SHP77 treated with DMSO at 0.1 percent for 48 hours (cell line): ENCODE measurements at regions not wholly inside any gene's neighbourhood (a gene's known extent, or its start where the extent isn't known, plus 50 kb on each side); places are given as distances from the start of the nearest gene placed in this dataset.
"Not testable (repeated sequence)": the region's sequence is repeated elsewhere in the genome, so short reads cannot be mapped to it uniquely, and the experiment has no call there.

ENCODE experiments used
- DNase-seq: peaks from one replicate; lab custom pipeline; 2025; lab: John Stamatoyannopoulos, UW

DNA sequence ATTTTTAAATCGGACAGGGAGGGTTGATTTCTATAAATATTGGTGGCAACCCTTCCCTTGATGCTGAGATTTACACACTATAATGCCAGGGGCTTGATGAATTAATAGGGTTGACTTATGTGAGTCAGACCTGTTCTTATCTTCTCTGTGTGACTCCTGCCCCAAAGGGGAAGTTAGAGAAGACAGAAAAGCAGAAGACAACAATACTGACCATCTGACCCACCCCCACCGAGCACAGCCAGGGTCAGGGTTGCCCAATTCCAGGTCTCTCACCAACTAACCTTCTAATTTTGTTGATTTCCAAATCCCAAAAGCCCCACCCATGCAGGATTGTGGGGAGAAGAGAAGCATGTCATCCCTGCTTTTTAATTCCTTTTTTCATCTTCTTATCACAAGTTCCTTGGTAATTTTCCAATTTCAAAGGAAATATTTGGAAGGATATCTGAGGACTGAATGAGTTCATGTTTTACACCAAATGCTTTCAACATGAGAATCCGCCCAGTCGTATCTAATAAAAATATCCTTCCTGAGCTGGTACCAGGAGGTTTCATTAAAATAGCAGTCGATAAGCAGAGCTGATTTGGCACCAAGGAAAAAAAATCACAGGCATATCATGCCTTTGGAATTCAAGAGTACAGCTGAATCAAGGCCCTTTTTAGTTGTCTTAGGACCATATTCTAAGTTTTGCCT lies 603.4 kb upstream of the CDH11 start:
- no peak for DNase-seq

DNA sequence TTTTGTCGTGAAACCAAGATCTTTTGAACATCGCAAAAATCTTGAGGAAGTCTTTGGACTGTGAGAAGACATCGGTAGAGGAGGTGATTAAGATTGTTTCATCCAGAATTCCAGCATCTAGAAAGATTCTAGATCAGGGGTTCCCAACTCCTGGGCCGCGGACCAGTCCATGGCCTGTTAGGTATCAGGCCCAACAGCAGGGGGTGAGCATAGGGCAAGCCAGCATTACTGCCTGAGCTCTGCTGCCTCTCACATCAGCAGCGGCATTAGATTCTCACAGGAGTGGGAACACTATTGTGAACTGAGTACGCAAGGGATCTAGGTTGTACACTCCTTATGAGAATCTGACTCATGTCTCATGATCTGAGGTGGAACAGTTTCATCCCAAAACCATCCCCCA lies 600.6 kb upstream of the CDH11 start:
- DNase-seq: no peak

DNA sequence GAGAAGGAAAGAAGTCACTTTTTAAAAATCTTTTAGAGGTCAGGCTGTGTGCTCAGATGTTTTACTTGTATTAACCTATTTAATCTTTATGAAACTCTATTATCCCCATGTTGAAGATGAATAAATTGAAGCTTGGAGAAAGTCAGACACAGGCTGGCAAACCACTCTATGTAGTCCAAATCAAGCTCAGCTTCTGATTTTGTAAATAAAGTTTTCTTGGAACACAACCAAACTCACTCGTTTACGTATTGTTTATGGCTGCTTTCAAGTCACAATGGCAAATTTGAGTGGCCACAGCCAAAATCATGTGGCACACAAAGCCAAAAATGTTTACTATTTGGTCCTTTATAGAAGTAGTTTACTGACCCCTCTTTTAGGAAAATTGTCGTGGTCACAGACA lies 596.0 kb upstream of the CDH11 start:
- DNase-seq: no peak

DNA sequence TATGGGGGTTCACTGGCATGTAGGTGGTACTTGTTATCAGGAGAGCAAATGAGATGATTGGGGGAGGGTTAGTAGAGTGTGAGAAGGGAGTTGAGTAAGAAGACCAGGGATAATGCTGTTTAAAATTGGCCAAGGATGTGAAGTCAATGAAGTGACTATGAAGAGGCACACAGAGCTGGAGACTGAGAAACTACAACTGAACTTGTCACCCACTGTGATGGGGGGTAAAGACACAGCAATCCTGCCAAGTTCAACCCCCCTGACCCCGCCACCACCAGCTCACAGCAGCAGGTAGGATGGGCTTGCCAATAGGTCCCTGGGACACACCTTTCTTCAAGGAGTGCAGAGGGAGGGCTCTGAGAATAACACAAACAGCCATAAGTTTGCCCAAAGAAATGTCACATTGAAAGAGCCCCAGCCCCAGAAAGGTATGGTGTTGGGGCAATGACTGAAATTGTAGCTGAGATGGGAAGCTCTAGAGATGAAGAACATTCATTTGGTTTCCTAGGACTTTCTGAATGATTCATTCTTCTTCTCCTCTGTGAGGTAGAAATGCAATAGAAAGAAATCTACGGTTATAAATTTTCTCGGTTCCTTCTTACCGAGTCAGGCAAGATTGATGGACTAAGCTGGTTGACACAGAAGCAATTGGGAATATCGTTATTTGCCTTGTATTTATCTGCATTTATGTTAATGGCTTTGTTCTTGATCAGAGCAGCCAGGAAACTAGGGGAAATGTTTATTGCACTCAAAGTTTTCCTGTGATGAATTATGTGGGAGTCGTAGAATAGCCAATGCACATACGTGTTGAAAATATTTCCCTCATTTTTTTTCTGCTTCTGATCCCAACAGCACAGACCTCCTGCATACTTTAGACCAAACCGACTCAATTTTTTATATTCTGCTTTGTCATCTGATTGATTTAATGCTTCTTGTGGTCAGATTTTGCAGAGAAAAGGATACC lies 595.2 kb upstream of the CDH11 start:
- DNase-seq: no peak

DNA sequence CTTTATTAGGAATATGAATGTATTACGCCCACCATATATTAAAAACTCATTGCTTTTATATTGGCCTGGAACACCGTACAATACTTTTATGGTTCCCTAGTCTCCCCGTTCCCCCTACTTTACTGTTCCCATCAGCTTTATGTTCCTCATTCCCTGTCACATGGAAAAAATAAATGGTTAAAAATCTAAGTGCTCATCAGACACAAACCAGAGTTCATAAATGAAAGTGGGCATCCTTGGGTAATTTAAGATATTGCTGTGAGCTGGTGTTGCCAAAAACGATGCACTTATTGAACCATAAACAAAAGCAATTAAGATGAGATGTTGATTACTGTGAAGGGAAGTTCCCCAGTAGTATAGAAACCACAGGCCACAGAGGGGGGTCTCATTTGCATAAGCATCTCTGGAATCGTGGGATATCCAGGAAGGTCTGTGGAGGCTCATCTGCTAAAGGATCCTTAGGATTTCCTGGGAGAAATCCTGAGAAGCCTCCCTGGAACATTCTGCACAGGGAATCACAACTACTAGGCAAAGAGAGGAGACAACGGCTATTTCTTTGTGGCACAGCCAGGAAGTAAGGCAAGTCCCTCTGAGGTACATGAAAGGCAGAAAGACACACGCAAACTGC lies 591.4 kb upstream of the CDH11 start:
- no peak for DNase-seq

DNA sequence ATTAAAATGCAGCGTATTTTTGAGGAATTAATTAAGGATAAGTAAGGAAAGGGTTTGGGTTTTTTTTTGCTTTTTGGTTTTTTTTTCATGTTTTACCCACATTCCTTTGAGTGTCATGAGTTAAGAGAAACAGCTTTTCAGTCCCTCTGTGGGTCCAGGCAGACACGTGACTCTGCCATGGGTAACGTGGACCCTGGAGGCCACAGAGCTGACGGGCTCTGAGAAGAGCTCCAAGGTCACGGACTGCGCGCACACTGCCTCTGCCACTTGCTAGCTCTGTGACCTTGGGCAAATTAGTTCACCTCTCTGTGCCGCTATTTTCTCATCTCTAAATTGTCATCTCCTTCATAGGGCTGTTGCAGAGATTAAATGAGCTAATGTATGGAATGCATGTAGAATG lies 588.2 kb upstream of the CDH11 start:
- no peak for DNase-seq

DNA sequence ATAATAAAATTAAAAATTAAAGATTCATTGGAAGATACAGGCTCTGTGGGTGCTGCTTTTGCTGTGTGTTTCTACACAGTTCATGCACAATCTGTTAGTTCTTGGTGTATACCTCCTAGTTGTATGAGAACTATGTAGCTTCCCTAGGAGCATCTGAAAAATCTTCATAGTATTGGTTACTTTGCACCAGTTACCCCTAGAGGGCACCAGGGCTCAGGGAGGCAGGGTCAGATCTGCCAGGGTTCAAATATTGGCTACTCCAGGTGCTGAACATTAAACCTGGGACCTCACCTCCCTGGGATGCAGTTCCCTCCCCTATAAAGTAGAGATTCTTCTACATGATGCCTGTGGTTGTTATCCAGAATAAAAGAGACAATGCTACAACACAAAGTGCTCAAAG lies 583.0 kb upstream of the CDH11 start:
- DNase-seq: no peak

DNA sequence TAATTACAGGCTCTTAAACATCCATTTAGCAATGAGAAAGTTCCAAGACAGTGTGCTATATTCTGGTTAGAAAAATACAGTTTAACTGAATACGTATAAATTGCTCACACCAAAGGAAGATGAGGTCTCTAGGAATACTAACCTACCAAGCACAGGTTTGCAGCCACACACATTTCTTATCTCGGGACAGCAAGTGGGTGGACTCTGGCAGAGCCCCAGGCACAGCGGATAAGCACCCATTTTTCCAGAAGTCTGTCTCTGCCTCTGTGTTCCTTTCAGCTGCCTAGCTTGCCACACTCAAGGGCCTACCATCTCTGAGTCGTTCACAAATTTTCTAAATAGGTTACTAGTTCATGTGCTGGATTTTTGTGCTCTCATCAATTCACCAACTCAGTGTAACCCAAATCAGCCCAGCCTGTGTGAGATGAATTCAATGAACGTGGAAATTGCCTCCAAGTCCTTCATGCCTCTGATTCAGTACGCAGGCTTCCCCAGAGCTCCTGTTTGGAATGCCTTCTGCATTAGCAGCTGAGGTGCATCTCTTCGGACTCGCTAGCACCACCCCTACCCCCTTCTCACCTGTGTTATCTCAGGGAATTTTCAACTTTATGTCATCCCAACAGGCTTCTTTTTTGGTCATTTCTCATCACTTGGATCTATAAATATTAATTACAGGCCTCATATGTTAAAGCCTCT lies 581.0 kb upstream of the CDH11 start:
- no peak for DNase-seq

DNA sequence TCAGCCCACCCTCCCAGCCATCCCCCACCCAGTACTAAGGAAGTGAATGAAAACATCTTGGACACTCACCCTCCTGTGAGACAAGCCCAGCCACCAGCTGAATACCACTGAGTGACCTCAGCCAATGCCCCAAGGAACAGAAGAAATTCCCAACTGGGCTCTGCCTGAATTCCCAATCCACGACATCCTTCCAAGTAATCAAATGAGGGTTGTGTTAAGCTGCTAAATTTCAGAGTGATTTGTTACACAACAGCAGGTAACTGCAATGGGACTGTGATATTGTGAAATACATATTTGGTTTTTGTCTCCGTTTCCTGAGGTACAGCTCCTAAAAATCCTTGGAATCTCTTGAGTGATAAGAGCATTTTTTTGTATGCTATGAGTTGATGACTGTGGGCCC lies 578.7 kb upstream of the CDH11 start:
- no peak for DNase-seq

DNA sequence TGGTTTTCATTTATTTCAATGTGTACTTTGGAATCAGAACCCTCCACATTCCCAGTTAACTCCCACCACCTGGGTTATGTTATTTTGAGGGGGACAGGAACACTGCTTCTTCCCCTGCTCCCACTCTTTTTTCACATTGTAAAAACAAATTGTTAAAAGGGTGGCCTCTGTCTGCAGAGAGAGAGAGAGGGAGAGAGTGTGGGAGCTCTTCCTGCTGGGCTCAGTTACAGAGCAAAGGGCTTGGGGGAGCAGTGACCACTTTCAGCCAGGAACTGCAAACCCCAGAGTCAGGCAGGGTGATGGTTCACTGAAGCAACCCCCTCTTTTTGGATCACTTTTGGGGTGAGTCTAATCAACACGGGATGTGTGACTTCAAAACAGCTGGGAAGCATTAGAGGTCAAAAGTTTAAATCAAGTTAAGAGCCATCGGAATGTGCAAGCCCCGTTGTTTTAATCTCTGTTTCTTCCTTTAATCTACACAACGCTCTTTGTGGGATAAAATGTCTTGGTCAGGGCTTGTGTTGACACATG lies 577.0 kb upstream of the CDH11 start:
- no peak for DNase-seq

DNA sequence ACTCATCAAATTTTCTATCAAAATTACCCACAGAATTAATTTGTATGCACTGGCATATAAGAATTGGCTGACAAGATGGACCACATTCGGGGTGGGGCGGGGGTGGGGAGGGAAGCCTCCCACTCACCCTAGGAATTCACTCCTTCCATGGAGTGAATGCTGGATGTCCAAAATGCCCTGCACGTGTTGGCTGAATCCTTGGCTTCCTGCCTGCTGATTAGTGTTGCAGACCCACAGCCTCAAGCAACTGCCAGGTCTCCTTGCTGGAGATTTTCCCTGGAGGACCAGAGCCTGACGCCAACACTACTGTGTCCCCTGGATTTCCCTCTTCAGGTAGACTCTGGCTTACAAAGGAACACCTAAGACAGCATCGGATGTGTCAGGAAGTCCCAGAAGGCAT lies 575.7 kb upstream of the CDH11 start:
- DNase-seq: no peak

DNA sequence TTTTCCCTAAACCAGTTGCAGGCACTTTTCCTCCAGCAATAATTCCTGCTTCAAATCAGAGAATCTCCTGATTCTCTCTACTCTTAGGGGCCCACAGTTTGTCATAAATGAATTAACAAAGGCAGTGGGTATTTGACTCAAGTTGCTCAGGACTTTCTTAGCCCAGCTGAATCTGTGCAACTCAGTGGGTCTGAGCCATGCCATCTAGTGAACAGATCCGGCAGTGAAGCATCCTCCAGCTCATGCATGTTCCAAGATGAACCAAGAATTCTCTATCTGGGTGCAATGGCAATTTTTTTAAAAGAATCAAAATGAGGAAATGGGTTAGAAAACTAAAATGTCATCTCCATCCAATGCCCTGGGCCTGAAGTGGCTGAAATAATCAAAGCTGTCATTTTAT lies 575.2 kb upstream of the CDH11 start:
- no peak for DNase-seq

DNA sequence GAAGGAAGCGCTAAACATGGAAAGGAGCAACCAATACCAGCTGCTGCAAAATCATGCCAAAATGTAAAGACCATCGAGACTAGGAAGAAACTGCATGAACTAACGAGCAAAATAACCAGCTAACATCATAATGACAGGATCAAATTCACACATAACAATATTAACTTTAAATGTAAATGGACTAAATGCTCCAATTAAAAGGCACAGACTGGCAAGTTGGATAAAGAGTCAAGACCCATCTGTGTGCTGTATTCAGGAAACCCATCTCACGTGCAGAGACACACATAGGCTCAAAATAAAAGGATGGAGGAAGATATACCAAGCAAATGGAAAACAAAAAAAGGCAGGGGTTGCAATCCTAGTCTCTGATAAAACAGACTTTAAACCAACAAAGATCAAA lies 570.0 kb upstream of the CDH11 start:
- DNase-seq: not testable (repeated sequence)

DNA sequence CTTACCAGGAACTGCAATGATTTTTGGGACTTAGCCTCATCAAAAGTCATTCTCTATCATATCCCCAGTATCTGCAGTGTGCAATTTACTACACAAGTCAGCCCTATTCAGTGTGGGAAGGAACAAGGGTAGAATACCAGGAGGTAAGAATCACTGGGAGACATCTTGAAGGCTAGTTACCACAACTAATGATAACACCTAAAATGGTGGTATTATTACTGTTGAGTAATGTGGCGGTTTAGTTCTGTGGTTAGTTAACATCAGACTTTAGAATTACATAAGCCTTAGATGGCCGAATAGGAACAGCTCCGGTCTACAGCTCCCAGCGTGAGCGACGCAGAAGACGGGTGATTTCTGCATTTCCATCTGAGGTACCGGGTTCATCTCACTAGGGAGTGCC lies 567.9 kb upstream of the CDH11 start:
- DNase-seq: no peak

DNA sequence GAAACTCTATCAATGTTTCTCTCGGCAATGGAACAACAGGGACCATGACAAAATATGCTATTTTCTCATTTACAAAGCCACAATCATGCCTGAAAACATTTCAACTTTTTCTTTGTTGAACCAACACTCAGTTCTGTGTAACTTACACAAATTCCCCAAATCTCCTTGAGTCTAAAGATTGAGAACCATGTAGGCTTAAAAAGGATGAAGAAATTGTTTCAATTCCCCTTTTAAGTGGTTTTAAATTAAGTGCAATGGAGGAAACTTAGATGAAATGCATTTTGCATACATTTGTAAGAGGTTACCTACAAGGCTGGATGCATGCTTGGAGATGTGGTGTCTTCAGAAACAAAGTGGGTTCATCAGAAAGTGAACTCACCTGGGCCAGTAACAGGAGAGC lies 566.4 kb upstream of the CDH11 start:
- no peak for DNase-seq

DNA sequence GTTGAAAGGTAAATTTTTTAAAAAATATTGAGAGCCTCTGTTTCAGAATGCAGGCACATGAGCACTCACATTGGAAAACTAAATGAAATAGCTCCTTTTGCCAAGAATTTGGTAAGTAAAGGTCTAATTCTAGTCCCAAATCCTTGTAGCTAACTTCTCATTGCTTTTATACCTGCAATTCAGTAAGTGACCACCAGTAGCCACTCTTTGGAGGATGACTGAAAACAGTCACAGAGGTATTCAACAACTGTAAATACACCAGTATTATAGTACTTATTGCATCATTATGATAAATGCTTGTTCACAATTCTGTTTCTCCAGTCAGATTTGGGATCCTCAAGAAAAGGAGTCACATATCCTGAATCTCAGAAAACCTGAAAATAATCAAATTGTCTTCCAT lies 562.4 kb upstream of the CDH11 start:
- no peak for DNase-seq

DNA sequence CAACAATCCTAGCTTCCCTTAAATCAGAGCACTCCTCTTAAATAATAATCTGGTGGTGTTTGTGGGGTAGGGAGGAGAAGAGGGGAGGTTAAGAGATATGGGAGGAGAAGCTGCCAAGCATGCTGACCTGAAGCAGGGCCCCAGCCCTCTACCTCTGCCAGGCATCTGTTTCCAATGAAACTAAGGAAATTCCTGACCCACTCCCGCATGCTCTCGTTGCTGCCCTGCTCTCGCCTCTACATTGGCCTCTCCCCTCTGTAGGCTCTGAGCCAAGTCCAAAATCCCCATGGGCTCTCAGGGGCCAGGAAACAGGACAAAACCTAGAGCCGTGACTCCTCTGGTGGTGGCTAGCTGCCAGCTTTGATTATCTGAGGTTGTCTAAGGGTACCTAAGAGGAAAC lies 559.5 kb upstream of the CDH11 start:
- DNase-seq: no peak

DNA sequence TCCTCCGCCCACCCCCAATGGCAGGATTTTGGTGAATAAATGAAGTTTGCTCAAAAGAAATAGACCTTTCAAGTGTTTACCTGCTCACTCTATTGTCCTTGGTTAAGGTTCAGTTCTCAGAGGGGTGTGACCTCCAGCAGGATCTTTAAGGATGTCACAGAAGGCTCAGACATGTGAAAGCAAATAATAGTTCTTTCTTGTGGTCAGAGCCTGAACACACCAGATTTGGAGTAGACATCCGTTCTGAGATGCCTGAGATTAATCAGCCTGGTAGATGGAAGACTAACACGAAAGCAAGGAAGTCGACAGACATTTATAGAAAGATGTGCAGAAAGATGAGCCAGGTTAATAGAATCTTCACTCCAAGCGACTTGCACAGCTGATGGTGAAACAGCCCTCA lies 557.9 kb upstream of the CDH11 start:
- no peak for DNase-seq

DNA sequence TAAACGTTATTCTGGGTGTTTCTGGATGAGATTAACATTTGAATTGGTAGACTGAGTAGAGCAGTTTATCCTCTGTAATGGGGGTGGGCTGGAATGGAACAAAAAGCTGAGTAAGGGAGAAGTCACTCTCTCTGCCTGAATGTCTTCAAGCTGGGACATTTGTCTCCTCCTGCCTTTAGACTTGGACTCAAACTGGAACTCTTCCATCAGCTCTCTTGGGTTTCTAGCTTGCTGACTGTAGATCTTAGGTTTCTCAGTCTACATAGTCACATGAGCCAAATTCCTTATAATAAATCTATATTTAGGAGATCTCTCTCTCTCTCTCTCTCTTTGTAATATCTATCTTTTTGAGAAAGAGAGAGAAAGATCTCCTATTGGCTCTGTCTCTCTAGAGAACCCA lies 553.3 kb upstream of the CDH11 start:
- DNase-seq: no peak

DNA sequence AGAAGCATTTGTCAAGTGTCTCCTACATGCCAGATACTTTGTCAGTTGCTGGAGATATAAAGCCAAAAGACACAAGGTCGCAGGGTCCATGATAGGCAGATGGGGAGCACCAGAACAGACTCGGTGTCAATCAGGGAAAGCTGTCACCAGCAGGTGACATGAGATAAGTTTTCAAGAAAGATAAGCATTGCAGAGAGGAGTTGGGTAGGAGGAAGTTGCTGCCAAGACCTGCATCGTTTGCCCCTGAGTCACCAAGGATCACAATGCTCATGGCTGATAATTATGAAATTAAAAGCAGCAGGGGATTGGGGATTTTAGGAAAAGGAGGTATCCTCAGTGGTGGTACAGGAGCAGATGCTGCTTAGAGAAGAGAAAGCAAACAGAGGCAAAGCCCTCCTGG lies 551.1 kb upstream of the CDH11 start:
- no peak for DNase-seq

DNA sequence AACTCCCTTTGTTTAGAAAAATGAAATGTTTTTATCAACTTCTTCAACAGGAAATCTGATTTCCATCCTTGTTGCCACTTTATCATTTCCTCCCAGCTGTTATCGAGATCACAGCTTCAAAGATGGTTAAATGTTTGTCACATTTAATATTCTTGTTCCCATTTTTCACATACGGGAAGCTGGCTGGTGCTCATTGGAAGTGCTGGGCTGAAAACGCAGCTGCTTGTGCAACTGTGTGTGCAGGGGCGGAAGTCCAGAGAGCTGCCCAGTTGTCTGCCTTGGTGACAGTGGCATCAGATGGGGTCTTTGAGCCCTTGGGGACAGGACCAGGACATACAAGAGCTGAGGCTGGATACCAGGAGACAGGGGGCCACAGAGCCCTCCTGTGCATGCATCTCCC lies 549.2 kb upstream of the CDH11 start:
- no peak for DNase-seq

DNA sequence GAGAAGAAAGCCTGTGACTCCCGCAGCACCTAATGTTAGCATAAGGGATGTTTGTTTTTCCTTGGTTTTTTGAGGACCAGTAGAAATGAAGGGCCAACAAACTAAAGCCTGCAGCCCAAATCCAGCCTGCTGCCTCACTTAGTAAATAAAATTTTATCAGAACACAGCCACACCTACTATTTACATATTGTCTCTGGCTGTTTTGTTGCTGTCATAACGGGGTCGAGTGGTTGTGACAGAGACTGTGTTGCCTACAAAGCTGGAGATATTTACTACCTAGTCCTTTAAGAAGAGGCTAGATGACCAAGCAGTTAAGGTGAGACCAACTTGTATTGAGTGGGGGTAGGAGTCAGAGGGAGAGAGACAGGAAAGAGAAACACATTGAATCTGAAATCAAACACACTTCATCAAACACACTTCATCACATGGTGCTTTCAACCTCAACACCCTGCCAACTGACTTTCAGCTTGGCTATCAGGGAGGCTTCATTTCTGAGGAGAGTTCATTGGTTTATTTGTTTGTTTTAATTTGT lies 546.3 kb upstream of the CDH11 start:
- DNase-seq: no peak
